MG63 (cell line): ENCODE measurements at regions not wholly inside any gene's neighbourhood (a gene's known extent, or its start where the extent isn't known, plus 50 kb on each side); places are given as distances from the start of the nearest gene placed in this dataset.
"Not testable (repeated sequence)": the region's sequence is repeated elsewhere in the genome, so short reads cannot be mapped to it uniquely, and the experiment has no call there.

Experiments used
- DNase-seq: peaks from one replicate; pipeline ENCODE4 v3.0.0-alpha.2; 2020
- H3K27me3 ChIP-seq: fragments of 250-450 bp; sonication (Bioruptor Pico); 2 replicates; pipeline ENCODE4 v1.5.1; 2020; ENCODE audit warnings: mild to moderate bottlenecking, moderate library complexity
- H3K36me3 ChIP-seq: fragments of 250-450 bp; sonication (Bioruptor Pico); 2 replicates; pipeline ENCODE4 v1.5.1; 2020; ENCODE audit warnings: mild to moderate bottlenecking, moderate library complexity
- H3K4me3 ChIP-seq: fragments of 250-450 bp; sonication (Bioruptor Pico); 2 replicates; pipeline ENCODE4 v1.5.1; 2020; ENCODE audit warnings: mild to moderate bottlenecking, moderate library complexity
- H3K9me3 ChIP-seq: fragments of 250-450 bp; sonication (Bioruptor Pico); 2 replicates; pipeline ENCODE4 v1.5.1; 2020; ENCODE audit warnings: mild to moderate bottlenecking, moderate library complexity

GRCh38 chr21:35309316-35309715, 260.2 kb upstream of the RUNX1 start:
- DNase-seq: no peak
- Histone ChIP-seq H3K27me3 (no peaks in the 10 kb centered on the region), H3K4me3 (no peak overlapping the region), H3K36me3 (no peaks in the 10 kb centered on the region), H3K9me3 (no peaks in the 10 kb centered on the region)

GRCh38 chr21:35303085-35303484, 254.0 kb upstream of the RUNX1 start:
- no peaks in the 10 kb centered on the region for H3K27me3 ChIP-seq
- no peaks in the 10 kb centered on the region for H3K36me3 ChIP-seq
- no peak overlapping the region for H3K4me3 ChIP-seq
- peak; percentile 47 for DNase-seq
- H3K9me3 ChIP-seq: 0 out of 2 replicates have a peak, but pooled peaks cover 2% of the 10 kb centered on the region

GRCh38 chr21:35298757-35299156, 249.7 kb upstream of the RUNX1 start:
- Histone ChIP-seq H3K27me3 (no peaks in the 10 kb centered on the region), H3K9me3 (0 out of 2 replicates have a peak, but pooled peaks cover 2% of the 10 kb centered on the region), H3K36me3 (no peaks in the 10 kb centered on the region), H3K4me3 (no peak overlapping the region)
- no peak for DNase-seq

GRCh38 chr21:35297665-35298064, 248.6 kb upstream of the RUNX1 start:
- no peaks in the 10 kb centered on the region for H3K36me3 ChIP-seq

GRCh38 chr21:35294231-35294898, 245.3 kb upstream of the RUNX1 start:
- Histone ChIP-seq H3K36me3 (no peaks in the 10 kb centered on the region), H3K4me3 (no peak overlapping the region), H3K9me3 (no peaks in the 10 kb centered on the region), H3K27me3 (no peaks in the 10 kb centered on the region)
- no peak for DNase-seq

More at GRCh38 chr21:35297665-35298064, 248.6 kb upstream of the RUNX1 start:
- no peaks in the 10 kb centered on the region for H3K9me3 ChIP-seq
- no peaks in the 10 kb centered on the region for H3K27me3 ChIP-seq
- DNase-seq: no peak
- no peak overlapping the region for H3K4me3 ChIP-seq

- Histone ChIP-seq H3K27me3 (no peaks in the 10 kb centered on the region), H3K4me3 (no peak overlapping the region)
- DNase-seq: no peak
These were observed 243.0 kb upstream of the RUNX1 start for GRCh38 chr21:35291973-35292627.

GRCh38 chr21:35291034-35291433, 241.9 kb upstream of the RUNX1 start:
- H3K9me3 ChIP-seq: peaks cover 2% of the 10 kb centered on the region; the same call in 1 of the 2 replicates
- no peak overlapping the region for H3K4me3 ChIP-seq
- H3K36me3 ChIP-seq: no peaks in the 10 kb centered on the region
- DNase-seq: no peak
- H3K27me3 ChIP-seq: no peaks in the 10 kb centered on the region

More at GRCh38 chr21:35291973-35292627, 243.0 kb upstream of the RUNX1 start:
- Histone ChIP-seq H3K9me3 (peaks cover 2% of the 10 kb centered on the region; the same call in 1 of the 2 replicates), H3K36me3 (no peaks in the 10 kb centered on the region)

GRCh38 chr21:35288238-35288637, 239.1 kb upstream of the RUNX1 start:
- DNase-seq: no peak
- Histone ChIP-seq H3K36me3 (no peaks in the 10 kb centered on the region), H3K4me3 (no peak overlapping the region), H3K9me3 (peaks cover 2% of the 10 kb centered on the region; the same call in 1 of the 2 replicates), H3K27me3 (no peaks in the 10 kb centered on the region)

- no peaks in the 10 kb centered on the region; the same call in 1 of the 2 replicates for H3K36me3 ChIP-seq
- peak; percentile 48 for DNase-seq
These were observed 235.1 kb upstream of the RUNX1 start for GRCh38 chr21:35284199-35284598.

DNA sequence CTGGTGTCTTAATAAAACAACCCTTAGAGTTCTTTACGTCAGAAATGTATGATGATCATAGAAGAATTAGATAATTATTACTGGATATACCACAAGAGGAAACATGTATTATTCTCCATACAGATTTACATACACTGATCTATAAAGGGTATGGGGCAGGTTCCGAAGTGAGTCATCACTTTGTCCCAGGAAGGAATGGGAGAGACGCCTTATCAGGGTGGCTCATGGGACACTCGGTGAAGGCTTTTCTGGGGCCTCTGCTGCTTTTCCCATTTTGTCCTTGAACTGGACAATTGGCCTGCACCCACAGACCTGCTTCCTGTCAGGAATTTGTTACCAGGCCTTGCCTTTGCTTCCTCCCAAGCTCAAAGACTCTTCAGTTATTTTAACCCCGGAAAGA, 233.8 kb upstream of the RUNX1 start:
- DNase-seq: no peak
- H3K9me3 ChIP-seq: peaks cover 4% of the 10 kb centered on the region; the same call in 1 of the 2 replicates
- no peaks in the 10 kb centered on the region; the same call in 1 of the 2 replicates for H3K36me3 ChIP-seq

More at GRCh38 chr21:35284199-35284598, 235.1 kb upstream of the RUNX1 start:
- H3K9me3 ChIP-seq: peaks cover 2% of the 10 kb centered on the region; the same call in 1 of the 2 replicates
- no peaks in the 10 kb centered on the region for H3K27me3 ChIP-seq
- H3K4me3 ChIP-seq: no peak overlapping the region

DNA sequence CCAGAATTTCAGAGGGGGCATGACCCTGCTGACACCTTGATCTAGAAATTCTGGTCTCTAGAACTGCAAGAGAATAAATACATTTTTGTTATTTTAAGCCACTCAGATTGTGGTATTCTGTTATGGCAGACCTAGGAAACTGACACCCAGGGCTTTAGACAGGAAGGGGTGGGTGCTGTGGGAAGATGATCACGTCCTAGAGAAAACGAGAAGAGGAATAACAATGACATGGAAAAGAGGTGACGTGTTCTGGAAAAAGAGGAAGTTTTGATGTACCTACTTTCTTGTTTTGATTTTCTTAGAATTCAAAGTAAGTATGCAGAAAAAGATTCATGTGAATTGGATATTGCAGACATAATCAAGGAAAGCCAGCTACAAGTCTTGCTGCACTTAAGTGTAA, 232.9 kb upstream of the RUNX1 start:
- Histone ChIP-seq H3K27me3 (no peaks in the 10 kb centered on the region), H3K9me3 (peaks cover 4% of the 10 kb centered on the region; the same call in 1 of the 2 replicates), H3K36me3 (no peaks in the 10 kb centered on the region; the same call in 1 of the 2 replicates), H3K4me3 (no peak overlapping the region)
- no peak for DNase-seq

More for the DNA sequence above, 233.8 kb upstream of the RUNX1 start:
- Histone ChIP-seq H3K27me3 (no peaks in the 10 kb centered on the region), H3K4me3 (no peak overlapping the region)

GRCh38 chr21:35280231-35280630, 231.1 kb upstream of the RUNX1 start:
- no peaks in the 10 kb centered on the region for H3K27me3 ChIP-seq
- no peak for DNase-seq
- H3K9me3 ChIP-seq: peaks cover 4% of the 10 kb centered on the region; the same call in 1 of the 2 replicates
- no peaks in the 10 kb centered on the region; the same call in 1 of the 2 replicates for H3K36me3 ChIP-seq
- no peak overlapping the region for H3K4me3 ChIP-seq

GRCh38 chr21:35275776-35276175, 226.7 kb upstream of the RUNX1 start:
- H3K4me3 ChIP-seq: no peak overlapping the region
- peaks cover 6% of the 10 kb centered on the region; the same call in 1 of the 2 replicates for H3K9me3 ChIP-seq
- no peaks in the 10 kb centered on the region; the same call in 1 of the 2 replicates for H3K36me3 ChIP-seq
- H3K27me3 ChIP-seq: no peaks in the 10 kb centered on the region
- no peak for DNase-seq

DNA sequence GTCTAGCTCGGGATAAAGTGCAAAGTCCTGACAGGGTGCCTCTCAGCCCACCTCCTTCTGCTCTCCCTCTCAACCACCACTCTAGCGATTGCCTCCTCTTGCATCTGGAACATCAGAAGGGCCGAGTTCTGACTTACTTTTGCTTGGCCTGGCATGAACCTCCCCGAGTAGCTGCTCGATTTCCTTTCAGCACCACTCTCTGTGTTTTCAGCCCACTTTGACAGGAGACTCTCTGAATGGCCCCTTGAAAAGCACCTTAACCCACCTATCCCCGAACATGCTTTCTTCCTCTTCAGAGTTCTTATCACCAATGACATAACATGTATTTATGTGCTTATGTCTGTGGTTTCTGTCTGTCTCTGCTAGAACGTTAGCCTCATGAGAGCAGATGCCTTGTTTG, 225.8 kb upstream of the RUNX1 start:
- H3K9me3 ChIP-seq: peaks cover 6% of the 10 kb centered on the region; the same call in 1 of the 2 replicates
- H3K4me3 ChIP-seq: no peak overlapping the region
- no peaks in the 10 kb centered on the region; the same call in 1 of the 2 replicates for H3K36me3 ChIP-seq
- no peak for DNase-seq
- H3K27me3 ChIP-seq: no peaks in the 10 kb centered on the region

GRCh38 chr21:35274090-35274489, 225.0 kb upstream of the RUNX1 start:
- no peak for DNase-seq
- Histone ChIP-seq H3K36me3 (no peaks in the 10 kb centered on the region; the same call in 1 of the 2 replicates), H3K4me3 (no peak overlapping the region), H3K9me3 (peaks cover 5% of the 10 kb centered on the region; the same call in 1 of the 2 replicates), H3K27me3 (no peaks in the 10 kb centered on the region)

- 0 out of 2 replicates have a peak, but pooled peaks cover 2% of the 10 kb centered on the region for H3K9me3 ChIP-seq
- no peak for DNase-seq
These were observed 224.2 kb upstream of the RUNX1 start for GRCh38 chr21:35273333-35273732.

GRCh38 chr21:35271344-35272118, 222.4 kb upstream of the RUNX1 start:
- not testable (repeated sequence) for H3K36me3 ChIP-seq, H3K27me3 ChIP-seq, DNase-seq, H3K4me3 ChIP-seq, H3K9me3 ChIP-seq

More at GRCh38 chr21:35273333-35273732, 224.2 kb upstream of the RUNX1 start:
- Histone ChIP-seq H3K4me3 (no peak overlapping the region), H3K36me3 (no peaks in the 10 kb centered on the region), H3K27me3 (no peaks in the 10 kb centered on the region)
